HG03378 (cell line): ENCODE measurements at regions not wholly inside any gene's neighbourhood (a gene's known extent, or its start where the extent isn't known, plus 50 kb on each side); places are given as distances from the start of the nearest gene placed in this dataset.
"Not testable (repeated sequence)": the region's sequence is repeated elsewhere in the genome, so short reads cannot be mapped to it uniquely, and the experiment has no call there.

Source experiments
- ATAC-seq: cut with Tn5 transposase; IDR thresholded peaks from one replicate; pipeline ENCODE4 v1.9.1; 2021; ENCODE audit warnings: mild to moderate bottlenecking, moderate library complexity; ENCODE audit not compliant: unreplicated experiment

- no peak for ATAC-seq
Observed at GRCh38 chr2:137879121-137879520, 85.2 kb upstream of the HNMT start.

GRCh38 chr2:137881711-137882110 lies 82.6 kb upstream of the HNMT start:
- ATAC-seq, result no peak

GRCh38 chr2:137886083-137886831 lies 78.0 kb upstream of the HNMT start:
- ATAC-seq, result no peak

- no peak for ATAC-seq
Observed at GRCh38 chr2:137888845-137889244, 75.4 kb upstream of the HNMT start.

- ATAC-seq, result no peak
Observed at GRCh38 chr2:137892739-137893138, 71.5 kb upstream of the HNMT start.

GRCh38 chr2:137893145-137893544 lies 71.1 kb upstream of the HNMT start:
- no peak for ATAC-seq

- ATAC-seq, result no peak
Observed at GRCh38 chr2:137896467-137896866, 67.8 kb upstream of the HNMT start.

- ATAC-seq, result no peak
Observed at GRCh38 chr2:137897082-137897481, 67.2 kb upstream of the HNMT start.

- ATAC-seq, result no peak
Observed at GRCh38 chr2:137900421-137901141, 63.7 kb upstream of the HNMT start.

- ATAC-seq, result no peak
Observed at GRCh38 chr2:137910641-137911040, 53.6 kb upstream of the HNMT start.

- ATAC-seq, result no peak
Observed at GRCh38 chr2:137912371-137912770, 51.9 kb upstream of the HNMT start.

GRCh38 chr2:137913169-137913568 lies 51.1 kb upstream of the HNMT start:
- no peak for ATAC-seq

- not testable (repeated sequence) for ATAC-seq
Observed at GRCh38 chr2:137913648-137914047, 50.6 kb upstream of the HNMT start.
